ENCODE measurements at regions not wholly inside any gene's neighbourhood (a gene's known extent, or its start where the extent isn't known, plus 50 kb on each side); places are given as distances from the start of the nearest gene placed in this dataset.

GRCh38 chr11:129590753-129591475, 215.3 kb downstream of the BARX2 start:
- TF ChIP-seq REST (IDR thresholded peaks at IDR 0.05; ENCODE audit: borderline replicate concordance) (no peak), EP300 (conservative IDR thresholded peaks at IDR 0.05; ENCODE audit: poor library complexity, severe bottlenecking) (no peak), CTCF (IDR thresholded peaks at IDR 0.05; ENCODE audit: poor library complexity, severe bottlenecking) (no peak), POLR2AphosphoS5 (IDR thresholded peaks at IDR 0.05) (no peak), RAD21 (conservative IDR thresholded peaks at IDR 0.05) (no peak)
